ENCODE measurements at regions not wholly inside any gene's neighbourhood (a gene's known extent, or its start where the extent isn't known, plus 50 kb on each side); places are given as distances from the start of the nearest gene placed in this dataset.

DNA sequence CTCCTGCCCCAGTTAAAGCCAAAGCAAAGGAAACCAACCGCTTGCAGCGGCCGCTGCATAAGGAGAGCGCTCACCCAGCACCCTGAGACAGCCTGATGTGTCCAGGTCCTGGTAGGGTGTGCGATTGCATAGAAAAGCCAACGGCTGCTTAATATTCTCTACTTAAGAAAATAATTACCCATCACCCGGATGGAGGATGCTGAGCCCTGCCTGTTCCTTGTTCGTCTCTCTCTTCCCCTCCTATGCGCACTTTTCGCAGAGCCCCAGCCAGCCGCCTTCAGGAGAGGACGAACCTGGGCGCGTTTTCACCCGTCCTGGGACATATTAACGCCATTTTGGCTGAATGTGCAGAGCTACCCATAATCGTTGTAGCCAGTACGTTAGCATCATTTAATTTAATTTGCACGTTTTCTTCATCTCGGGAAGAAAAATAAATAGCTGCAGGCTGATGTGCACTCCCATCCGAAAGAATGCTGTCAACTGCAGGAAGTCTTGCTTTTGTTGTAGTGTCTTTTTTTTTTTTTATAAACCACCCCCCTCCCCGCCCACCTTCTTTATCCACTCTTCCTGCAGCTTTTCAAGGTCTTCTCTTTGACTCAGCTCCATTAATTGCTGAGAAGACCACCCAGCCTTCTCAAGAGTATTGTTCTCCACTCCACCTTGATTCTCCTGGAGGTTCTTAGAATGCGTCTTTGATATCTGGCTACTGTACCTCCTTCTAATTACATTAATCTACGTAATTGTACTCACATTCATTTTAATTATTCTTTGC is 214.5 kb downstream of the TEX29 start:
- TF ChIP-seq, protein P1, sequence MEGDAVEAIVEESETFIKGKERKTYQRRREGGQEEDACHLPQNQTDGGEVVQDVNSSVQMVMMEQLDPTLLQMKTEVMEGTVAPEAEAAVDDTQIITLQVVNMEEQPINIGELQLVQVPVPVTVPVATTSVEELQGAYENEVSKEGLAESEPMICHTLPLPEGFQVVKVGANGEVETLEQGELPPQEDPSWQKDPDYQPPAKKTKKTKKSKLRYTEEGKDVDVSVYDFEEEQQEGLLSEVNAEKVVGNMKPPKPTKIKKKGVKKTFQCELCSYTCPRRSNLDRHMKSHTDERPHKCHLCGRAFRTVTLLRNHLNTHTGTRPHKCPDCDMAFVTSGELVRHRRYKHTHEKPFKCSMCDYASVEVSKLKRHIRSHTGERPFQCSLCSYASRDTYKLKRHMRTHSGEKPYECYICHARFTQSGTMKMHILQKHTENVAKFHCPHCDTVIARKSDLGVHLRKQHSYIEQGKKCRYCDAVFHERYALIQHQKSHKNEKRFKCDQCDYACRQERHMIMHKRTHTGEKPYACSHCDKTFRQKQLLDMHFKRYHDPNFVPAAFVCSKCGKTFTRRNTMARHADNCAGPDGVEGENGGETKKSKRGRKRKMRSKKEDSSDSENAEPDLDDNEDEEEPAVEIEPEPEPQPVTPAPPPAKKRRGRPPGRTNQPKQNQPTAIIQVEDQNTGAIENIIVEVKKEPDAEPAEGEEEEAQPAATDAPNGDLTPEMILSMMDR (conservative IDR thresholded peaks at IDR 0.05; ENCODE audit: low read length): no peak
- no peak for TF ChIP-seq EZH2phosphoT487 (IDR thresholded peaks at IDR 0.05; ENCODE audit: borderline replicate concordance)

Data from Loucy (cell line).